Heart left ventricle (tissue), 13 donors: ENCODE measurements at regions not wholly inside any gene's neighbourhood (a gene's known extent, or its start where the extent isn't known, plus 50 kb on each side); places are given as distances from the start of the nearest gene placed in this dataset.

Experiments used
- POLR2A ChIP-seq, 2 donors: fragments of 450-650 bp; IDR thresholded peaks; one replicate each; pipeline ENCODE4 v1.6.1; 2017; ENCODE audit warnings: antibody characterized with exemption in 2 of 2, mild to moderate bottlenecking in 2 of 2, moderate library complexity in 2 of 2
- TF ChIP-seq, protein P1 (sequence below), 12 donors: fragments of 200-600 bp; sonication (generic) in 4 of 12; IDR thresholded peaks; one replicate each; pipeline versions ENCODE4 v1.5.0 to v1.8.0; 2018 to 2022; ENCODE audit warnings: antibody characterized with exemption in 12 of 12, mild to moderate bottlenecking in 5 of 12
- donor health status: ischemic (EF 13 %, LVEDD 7.1; RV severe dilation, severe dysfunction).
- donor health status: DM: no; HTN: yes; CAD: no.
- donor health status: DM: no; HTN: no; CAD: no.
- donor health status: ischemic (EF 25% LVEDD 6.9; RV normal size, moderate dysfunction).
- donor health status: ischemic (EF 25% LVEDD 5.7; RV mildly dilated, moderate dysfunction).
- donor health status: ischemic (EF 35%, LVEDD 5.7; RV mildly dilated, moderate dysfunction).
- donor health status: nonischemic (EF 11% LVEDD 7.7; RV severe dilation, severe dysfunction).
- donor health status: DM: yes; HTN: yes; CAD: no.
- donor health status: PGD.
- donor health status: ischemic (EF 29% LVEDD 5.4; RV normal size, mild dysfunction).
- donor health status: nonischemic (EF 23%, LVEDD 6.1; RV moderate dilation, normal function).

GRCh38 chr17:69962436-69962995 lies 112.5 kb upstream of the KCNJ16 start:
- TF ChIP-seq, protein P1, sequence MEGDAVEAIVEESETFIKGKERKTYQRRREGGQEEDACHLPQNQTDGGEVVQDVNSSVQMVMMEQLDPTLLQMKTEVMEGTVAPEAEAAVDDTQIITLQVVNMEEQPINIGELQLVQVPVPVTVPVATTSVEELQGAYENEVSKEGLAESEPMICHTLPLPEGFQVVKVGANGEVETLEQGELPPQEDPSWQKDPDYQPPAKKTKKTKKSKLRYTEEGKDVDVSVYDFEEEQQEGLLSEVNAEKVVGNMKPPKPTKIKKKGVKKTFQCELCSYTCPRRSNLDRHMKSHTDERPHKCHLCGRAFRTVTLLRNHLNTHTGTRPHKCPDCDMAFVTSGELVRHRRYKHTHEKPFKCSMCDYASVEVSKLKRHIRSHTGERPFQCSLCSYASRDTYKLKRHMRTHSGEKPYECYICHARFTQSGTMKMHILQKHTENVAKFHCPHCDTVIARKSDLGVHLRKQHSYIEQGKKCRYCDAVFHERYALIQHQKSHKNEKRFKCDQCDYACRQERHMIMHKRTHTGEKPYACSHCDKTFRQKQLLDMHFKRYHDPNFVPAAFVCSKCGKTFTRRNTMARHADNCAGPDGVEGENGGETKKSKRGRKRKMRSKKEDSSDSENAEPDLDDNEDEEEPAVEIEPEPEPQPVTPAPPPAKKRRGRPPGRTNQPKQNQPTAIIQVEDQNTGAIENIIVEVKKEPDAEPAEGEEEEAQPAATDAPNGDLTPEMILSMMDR (IDR thresholded peaks at IDR 0.05) = no peak
- no peak for TF ChIP-seq POLR2A (IDR thresholded peaks at IDR 0.05)
